ENCODE measurements at regions not wholly inside any gene's neighbourhood (a gene's known extent, or its start where the extent isn't known, plus 50 kb on each side); places are given as distances from the start of the nearest gene placed in this dataset.

DNA sequence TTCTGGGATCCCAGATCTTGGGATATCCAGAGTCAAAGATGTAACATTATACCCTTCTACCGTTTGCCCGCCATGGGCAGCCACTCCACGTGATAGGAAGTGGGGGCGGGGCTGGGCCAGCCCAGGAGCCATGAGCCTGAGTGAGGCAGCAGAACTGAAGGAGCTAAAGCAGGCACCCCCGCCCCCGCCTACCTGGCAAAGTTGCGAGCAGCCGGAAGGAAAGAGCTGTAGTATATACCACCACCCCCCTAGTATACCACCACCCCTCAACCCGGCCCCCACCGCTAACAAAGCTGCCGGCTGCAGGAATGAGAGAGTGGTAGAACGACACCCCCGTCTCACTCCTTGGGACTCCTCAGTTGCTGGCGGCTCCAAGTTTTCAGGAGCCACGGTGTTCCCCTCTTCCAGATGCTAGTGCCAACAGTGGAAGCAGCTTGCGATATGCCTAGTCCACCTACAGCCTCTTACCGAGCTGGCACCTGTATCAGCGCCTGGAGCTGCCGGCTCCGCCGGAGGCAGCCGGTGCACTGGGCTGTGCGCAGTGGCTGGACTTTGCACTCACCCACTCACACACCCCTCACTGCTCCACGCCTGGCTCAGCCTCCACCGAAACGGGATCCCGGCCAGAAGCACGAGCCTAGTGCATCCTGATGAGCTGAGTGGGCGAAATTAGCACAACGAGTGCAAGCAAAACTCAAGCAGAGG is 230.7 kb upstream of the PRR20A start:
- TF ChIP-seq, protein P1, sequence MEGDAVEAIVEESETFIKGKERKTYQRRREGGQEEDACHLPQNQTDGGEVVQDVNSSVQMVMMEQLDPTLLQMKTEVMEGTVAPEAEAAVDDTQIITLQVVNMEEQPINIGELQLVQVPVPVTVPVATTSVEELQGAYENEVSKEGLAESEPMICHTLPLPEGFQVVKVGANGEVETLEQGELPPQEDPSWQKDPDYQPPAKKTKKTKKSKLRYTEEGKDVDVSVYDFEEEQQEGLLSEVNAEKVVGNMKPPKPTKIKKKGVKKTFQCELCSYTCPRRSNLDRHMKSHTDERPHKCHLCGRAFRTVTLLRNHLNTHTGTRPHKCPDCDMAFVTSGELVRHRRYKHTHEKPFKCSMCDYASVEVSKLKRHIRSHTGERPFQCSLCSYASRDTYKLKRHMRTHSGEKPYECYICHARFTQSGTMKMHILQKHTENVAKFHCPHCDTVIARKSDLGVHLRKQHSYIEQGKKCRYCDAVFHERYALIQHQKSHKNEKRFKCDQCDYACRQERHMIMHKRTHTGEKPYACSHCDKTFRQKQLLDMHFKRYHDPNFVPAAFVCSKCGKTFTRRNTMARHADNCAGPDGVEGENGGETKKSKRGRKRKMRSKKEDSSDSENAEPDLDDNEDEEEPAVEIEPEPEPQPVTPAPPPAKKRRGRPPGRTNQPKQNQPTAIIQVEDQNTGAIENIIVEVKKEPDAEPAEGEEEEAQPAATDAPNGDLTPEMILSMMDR (IDR thresholded peaks at IDR 0.05; ENCODE audit: control extremely low read depth in 1 of 3, insufficient read depth in 1 of 3, low read depth in 1 of 3, low read length in 3 of 3), result no peak
- TF ChIP-seq, protein P2, sequence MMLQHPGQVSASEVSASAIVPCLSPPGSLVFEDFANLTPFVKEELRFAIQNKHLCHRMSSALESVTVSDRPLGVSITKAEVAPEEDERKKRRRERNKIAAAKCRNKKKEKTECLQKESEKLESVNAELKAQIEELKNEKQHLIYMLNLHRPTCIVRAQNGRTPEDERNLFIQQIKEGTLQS (IDR thresholded peaks at IDR 0.05; ENCODE audit: insufficient read depth, low read depth, low read length), result no peak
- TF ChIP-seq ZNF274 (IDR thresholded peaks at IDR 0.05; ENCODE audit: borderline replicate concordance, extremely low read depth, low read length) (no peak), POLR2AphosphoS5 (IDR thresholded peaks at IDR 0.05; ENCODE audit: low read depth, low read length) (no peak), RNF2 (IDR thresholded peaks at IDR 0.05; ENCODE audit: borderline replicate concordance, low read depth, low read length, missing control alignments, poor library complexity, severe bottlenecking) (no peak), GTF2F1 (IDR thresholded peaks at IDR 0.05; ENCODE audit: borderline replicate concordance, low read depth, low read length) (no peak), YY1 (IDR thresholded peaks at IDR 0.05; ENCODE audit: low read depth, low read length) (no peak), EGR1 (IDR thresholded peaks at IDR 0.05; ENCODE audit: borderline replicate concordance, low read depth, low read length) (no peak), POLR2A (IDR thresholded peaks at IDR 0.05; ENCODE audit: control extremely low read depth in 1 of 2, low read depth in 2 of 2, low read length in 2 of 2) (no peak), BACH1 (IDR thresholded peaks at IDR 0.05; ENCODE audit: low read length) (no peak), EZH2 (IDR thresholded peaks at IDR 0.05; ENCODE audit: low read depth, low read length, severe bottlenecking) (no peak), CREB1 (IDR thresholded peaks at IDR 0.05) (no peak)
- TF ChIP-seq, protein P3, sequence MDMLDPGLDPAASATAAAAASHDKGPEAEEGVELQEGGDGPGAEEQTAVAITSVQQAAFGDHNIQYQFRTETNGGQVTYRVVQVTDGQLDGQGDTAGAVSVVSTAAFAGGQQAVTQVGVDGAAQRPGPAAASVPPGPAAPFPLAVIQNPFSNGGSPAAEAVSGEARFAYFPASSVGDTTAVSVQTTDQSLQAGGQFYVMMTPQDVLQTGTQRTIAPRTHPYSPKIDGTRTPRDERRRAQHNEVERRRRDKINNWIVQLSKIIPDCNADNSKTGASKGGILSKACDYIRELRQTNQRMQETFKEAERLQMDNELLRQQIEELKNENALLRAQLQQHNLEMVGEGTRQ (IDR thresholded peaks at IDR 0.05; ENCODE audit: low read length), result no peak

All from H1 (cell line).